ENCODE measurements at regions not wholly inside any gene's neighbourhood (a gene's known extent, or its start where the extent isn't known, plus 50 kb on each side); places are given as distances from the start of the nearest gene placed in this dataset.

- TF ChIP-seq CTCF (conservative IDR thresholded peaks at IDR 0.05; ENCODE audit: low read depth, low read length) (no peak), EZH2 (IDR thresholded peaks at IDR 0.05; ENCODE audit: borderline replicate concordance, low read depth, low read length, poor library complexity, severe bottlenecking) (no peak)
Observed at GRCh38 chr11:71364806-71365205, 83.4 kb downstream of the DHCR7 start.

Data from A673 (cell line).